SU-DHL-6 (cell line): ENCODE measurements at regions not wholly inside any gene's neighbourhood (a gene's known extent, or its start where the extent isn't known, plus 50 kb on each side); places are given as distances from the start of the nearest gene placed in this dataset.

ENCODE experiments used
- CTCF ChIP-seq: fragments of 200-600 bp; sonication (generic); IDR thresholded peaks from one replicate; pipeline ENCODE4 v1.5.1; 2017; ENCODE audit warnings: antibody characterized with exemption, mild to moderate bottlenecking, low read length, moderate library complexity; ENCODE audit not compliant: insufficient read depth, poor library complexity, severe bottlenecking
- EZH2phosphoT487 ChIP-seq: fragments of 200-600 bp; sonication (generic), shearing (Covaris generic); conservative IDR thresholded peaks from 2 replicates; pipeline ENCODE4 v1.6.1; 2018; ENCODE audit warnings: mild to moderate bottlenecking, antibody characterized with exemption, low read length, moderate library complexity, mixed read lengths

GRCh38 chr13:38264363-38265131, 85.1 kb upstream of the UFM1 start:
- TF ChIP-seq CTCF (no peak), EZH2phosphoT487 (no peak)
